ENCODE measurements at regions not wholly inside any gene's neighbourhood (a gene's known extent, or its start where the extent isn't known, plus 50 kb on each side); places are given as distances from the start of the nearest gene placed in this dataset.

GRCh38 chr5:145553177-145553576 is 282.0 kb downstream of the PRELID2 start:
- ChIA-PET CTCF (interaction anchor here (0.6 kb wide), 2 partner anchors 9 to 1353 kb away, joined by 4 to 5 read pairs; no protein-coding TSS in a partner anchor), POLR2A (interaction anchor here (0.6 kb wide), 1 partner anchor 16 kb away, joined by 7 read pairs; no protein-coding TSS in a partner anchor)
- TF ChIP-seq CTCF (IDR thresholded peaks at IDR 0.05; ENCODE audit: low read depth, low read length), result no peak

DNA sequence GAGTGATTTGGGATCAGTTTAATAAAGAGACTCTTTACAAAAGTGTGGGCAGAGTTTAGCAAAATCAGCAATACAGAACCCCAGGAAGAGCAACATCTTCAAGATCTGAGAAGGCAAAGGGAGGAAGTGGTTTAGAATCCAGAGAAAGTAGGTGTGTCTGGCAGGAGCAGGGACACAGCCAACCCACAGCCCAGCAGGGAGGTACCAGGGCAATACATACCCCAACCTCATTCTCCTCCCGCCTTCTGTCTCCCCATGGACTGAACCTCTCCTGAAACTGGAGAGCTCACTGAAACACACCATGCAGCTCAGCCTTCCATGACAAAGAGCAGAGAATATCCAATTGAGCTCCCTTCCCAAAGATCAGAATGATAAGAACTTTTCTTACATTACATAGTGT is 283.4 kb downstream of the PRELID2 start:
- H3K27ac ChIP-seq (ENCODE audit: low read depth, low read length), result no peak overlapping the region
- H3K4me3 ChIP-seq (ENCODE audit: low read depth, low read length), result no peak overlapping the region
- ChIA-PET POLR2A (no interaction called here), CTCF (no interaction called here)
- H3K9me3 ChIP-seq (ENCODE audit: control insufficient read depth, insufficient read depth, low read length), result no peaks in the 10 kb centered on the region
- H3K27me3 ChIP-seq (ENCODE audit: control insufficient read depth, insufficient read depth, low read length), result no peaks in the 10 kb centered on the region
- no peak for DNase-seq (ENCODE audit: low read depth, low spot score)
- TF ChIP-seq CTCF (IDR thresholded peaks at IDR 0.05; ENCODE audit: low read depth, low read length), result no peak

More at GRCh38 chr5:145553177-145553576, 282.0 kb downstream of the PRELID2 start:
- H3K4me3 ChIP-seq (ENCODE audit: low read depth, low read length), result no peak overlapping the region
- H3K27me3 ChIP-seq (ENCODE audit: control insufficient read depth, insufficient read depth, low read length), result no peaks in the 10 kb centered on the region
- no peak overlapping the region for H3K27ac ChIP-seq (ENCODE audit: low read depth, low read length)
- H3K9me3 ChIP-seq (ENCODE audit: control insufficient read depth, insufficient read depth, low read length), result no peaks in the 10 kb centered on the region
- DNase-seq (ENCODE audit: low read depth, low spot score), result no peak

GRCh38 chr5:145548097-145548496 is 287.0 kb downstream of the PRELID2 start:
- no peak overlapping the region for H3K4me3 ChIP-seq (ENCODE audit: low read depth, low read length)
- H3K9me3 ChIP-seq (ENCODE audit: control insufficient read depth, insufficient read depth, low read length), result no peaks in the 10 kb centered on the region
- no peaks in the 10 kb centered on the region for H3K27me3 ChIP-seq (ENCODE audit: control insufficient read depth, insufficient read depth, low read length)
- CTCF ChIA-PET, result no interaction called here
- TF ChIP-seq CTCF (IDR thresholded peaks at IDR 0.05; ENCODE audit: low read depth, low read length), result no peak
- POLR2A ChIA-PET, result no interaction called here
- DNase-seq (ENCODE audit: low read depth, low spot score), result no peak
- no peak overlapping the region for H3K27ac ChIP-seq (ENCODE audit: low read depth, low read length)

DNA sequence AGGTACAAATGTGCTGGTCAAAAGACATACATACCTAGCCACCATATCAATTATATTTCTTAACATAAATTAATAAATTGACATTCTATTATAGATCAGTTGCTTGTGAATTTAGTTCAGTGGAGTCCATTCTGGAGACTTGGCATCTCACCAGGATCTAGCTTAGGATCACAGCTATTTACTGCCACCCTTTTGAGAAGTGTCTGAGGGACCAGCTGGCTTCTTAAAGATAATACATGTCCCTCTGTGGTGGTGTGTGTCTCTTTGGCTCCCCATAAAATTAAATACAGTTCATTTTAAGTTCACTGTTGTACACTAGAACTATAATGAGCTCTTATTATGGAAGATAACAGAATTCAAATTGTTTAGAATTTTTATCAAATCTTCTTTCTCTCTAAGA is 290.7 kb downstream of the PRELID2 start:
- POLR2A ChIA-PET, result no interaction called here
- Histone ChIP-seq H3K4me3 (ENCODE audit: low read depth, low read length) (no peak overlapping the region), H3K9me3 (ENCODE audit: control insufficient read depth, insufficient read depth, low read length) (no peaks in the 10 kb centered on the region), H3K27me3 (ENCODE audit: control insufficient read depth, insufficient read depth, low read length) (no peaks in the 10 kb centered on the region), H3K27ac (ENCODE audit: low read depth, low read length) (no peak overlapping the region)
- DNase-seq (ENCODE audit: low read depth, low spot score), result no peak
- no peak for TF ChIP-seq CTCF (IDR thresholded peaks at IDR 0.05; ENCODE audit: low read depth, low read length)
- CTCF ChIA-PET, result interaction anchor here (1.0 kb wide), 1 partner anchor 9 kb away, joined by 4 read pairs; no protein-coding TSS in a partner anchor

GRCh38 chr5:145543968-145544367 is 291.2 kb downstream of the PRELID2 start:
- CTCF ChIA-PET, result interaction anchor here (1.0 kb wide), 1 partner anchor 9 kb away, joined by 4 read pairs; no protein-coding TSS in a partner anchor
- no peak for TF ChIP-seq CTCF (IDR thresholded peaks at IDR 0.05; ENCODE audit: low read depth, low read length)
- no peak overlapping the region for H3K4me3 ChIP-seq (ENCODE audit: low read depth, low read length)
- DNase-seq (ENCODE audit: low read depth, low spot score), result no peak
- no peak overlapping the region for H3K27ac ChIP-seq (ENCODE audit: low read depth, low read length)
- H3K27me3 ChIP-seq (ENCODE audit: control insufficient read depth, insufficient read depth, low read length), result no peaks in the 10 kb centered on the region
- POLR2A ChIA-PET, result no interaction called here
- no peaks in the 10 kb centered on the region for H3K9me3 ChIP-seq (ENCODE audit: control insufficient read depth, insufficient read depth, low read length)

Measured in AG04450 (cell line).